ENCODE measurements at regions not wholly inside any gene's neighbourhood (a gene's known extent, or its start where the extent isn't known, plus 50 kb on each side); places are given as distances from the start of the nearest gene placed in this dataset.

- ChIA-PET POLR2A (no interaction called here), CTCF (no interaction called here)
These were observed 166.4 kb upstream of the MGAT5 start for GRCh38 chr2:134087371-134087921.

- POLR2A ChIA-PET: no interaction called here
- CTCF ChIA-PET: no interaction called here
These were observed 164.4 kb upstream of the MGAT5 start for GRCh38 chr2:134089454-134089853.

- ChIA-PET CTCF (no interaction called here), POLR2A (no interaction called here)
These were observed 156.1 kb upstream of the MGAT5 start for GRCh38 chr2:134097740-134098139.

- CTCF ChIA-PET: no interaction called here
These were observed 155.6 kb upstream of the MGAT5 start for GRCh38 chr2:134098321-134098720.

GRCh38 chr2:134099273-134099672 is 154.6 kb upstream of the MGAT5 start:
- POLR2A ChIA-PET: no interaction called here

More at GRCh38 chr2:134098321-134098720, 155.6 kb upstream of the MGAT5 start:
- POLR2A ChIA-PET: no interaction called here

GRCh38 chr2:134103196-134103595 is 150.7 kb upstream of the MGAT5 start:
- ChIA-PET CTCF (no interaction called here), POLR2A (no interaction called here)

More at GRCh38 chr2:134099273-134099672, 154.6 kb upstream of the MGAT5 start:
- CTCF ChIA-PET: no interaction called here

- ChIA-PET POLR2A (interaction anchor here (0.9 kb wide), 1 partner anchor 15 kb away, joined by 3 read pairs; no protein-coding TSS in a partner anchor), CTCF (no interaction called here)
These were observed 149.1 kb upstream of the MGAT5 start for GRCh38 chr2:134104754-134105153.

GRCh38 chr2:134107402-134107801 is 146.5 kb upstream of the MGAT5 start:
- CTCF ChIA-PET: no interaction called here

GRCh38 chr2:134108113-134108512 is 145.8 kb upstream of the MGAT5 start:
- ChIA-PET CTCF (no interaction called here), POLR2A (no interaction called here)

More at GRCh38 chr2:134107402-134107801, 146.5 kb upstream of the MGAT5 start:
- POLR2A ChIA-PET: no interaction called here

- ChIA-PET CTCF (no interaction called here), POLR2A (no interaction called here)
These were observed 144.6 kb upstream of the MGAT5 start for GRCh38 chr2:134109246-134109645.

GRCh38 chr2:134109725-134110124 is 144.1 kb upstream of the MGAT5 start:
- CTCF ChIA-PET: no interaction called here
- POLR2A ChIA-PET: no interaction called here

GRCh38 chr2:134110532-134110931 is 143.3 kb upstream of the MGAT5 start:
- POLR2A ChIA-PET: no interaction called here
- CTCF ChIA-PET: no interaction called here

- ChIA-PET CTCF (interaction anchor here (0.6 to 5.3 kb wide), 15 partner anchors 11 to 333 kb away, joined by 3 to 35 read pairs (median 4); no protein-coding TSS in a partner anchor), POLR2A (interaction anchor here (1.0 to 1.6 kb wide), 2 partner anchors 114 to 145 kb away, joined by 3 to 5 read pairs; no protein-coding TSS in a partner anchor)
These were observed 136.2 kb upstream of the MGAT5 start for GRCh38 chr2:134117676-134118075.

- ChIA-PET CTCF (interaction anchor here (0.6 to 5.3 kb wide), 22 partner anchors 9 to 332 kb away, joined by 3 to 35 read pairs (median 4); no protein-coding TSS in a partner anchor), POLR2A (interaction anchor here (0.8 to 1.6 kb wide), 4 partner anchors 9 to 144 kb away, joined by 3 to 5 read pairs (median 4); no protein-coding TSS in a partner anchor)
These were observed 135.4 kb upstream of the MGAT5 start for GRCh38 chr2:134118279-134119116.

- POLR2A ChIA-PET: interaction anchor here (0.7 to 1.3 kb wide), 6 partner anchors 8 to 182 kb away, joined by 3 to 6 read pairs (median 4); no protein-coding TSS in a partner anchor
- CTCF ChIA-PET: interaction anchor here (0.8 to 5.3 kb wide), 19 partner anchors 9 to 293 kb away, joined by 3 to 35 read pairs (median 4); no protein-coding TSS in a partner anchor
These were observed 134.7 kb upstream of the MGAT5 start for GRCh38 chr2:134119117-134119712.

- ChIA-PET POLR2A (interaction anchor here (0.7 to 1.3 kb wide), 7 partner anchors 15 to 181 kb away, joined by 3 to 6 read pairs (median 3); no protein-coding TSS in a partner anchor), CTCF (interaction anchor here (0.9 to 5.3 kb wide), 6 partner anchors 50 to 163 kb away, joined by 3 to 35 read pairs (median 4); no protein-coding TSS in a partner anchor)
These were observed 134.0 kb upstream of the MGAT5 start for GRCh38 chr2:134119713-134120405.

GRCh38 chr2:134120406-134120732 is 133.5 kb upstream of the MGAT5 start:
- ChIA-PET CTCF (interaction anchor here (0.9 to 5.3 kb wide), 5 partner anchors 49 to 330 kb away, joined by 3 to 35 read pairs (median 4); no protein-coding TSS in a partner anchor), POLR2A (interaction anchor here (0.8 to 1.3 kb wide), 6 partner anchors 20 to 115 kb away, joined by 3 to 6 read pairs (median 4); no protein-coding TSS in a partner anchor)

GRCh38 chr2:134120733-134121630 is 132.9 kb upstream of the MGAT5 start:
- ChIA-PET CTCF (interaction anchor here (1.0 to 5.3 kb wide), 3 partner anchors 86 to 330 kb away, joined by 3 to 35 read pairs (median 4); no protein-coding TSS in a partner anchor), POLR2A (interaction anchor here (0.7 to 1.3 kb wide), 5 partner anchors 20 to 110 kb away, joined by 3 to 6 read pairs (median 3); no protein-coding TSS in a partner anchor)

Data from activated CD8-positive, alpha-beta memory T cell treated with anti-CD3 and anti-CD28 coated beads for 36 hours (primary cell).